ENCODE measurements at regions not wholly inside any gene's neighbourhood (a gene's known extent, or its start where the extent isn't known, plus 50 kb on each side); places are given as distances from the start of the nearest gene placed in this dataset.
"Not testable (repeated sequence)": the region's sequence is repeated elsewhere in the genome, so short reads cannot be mapped to it uniquely, and the experiment has no call there.

DNA sequence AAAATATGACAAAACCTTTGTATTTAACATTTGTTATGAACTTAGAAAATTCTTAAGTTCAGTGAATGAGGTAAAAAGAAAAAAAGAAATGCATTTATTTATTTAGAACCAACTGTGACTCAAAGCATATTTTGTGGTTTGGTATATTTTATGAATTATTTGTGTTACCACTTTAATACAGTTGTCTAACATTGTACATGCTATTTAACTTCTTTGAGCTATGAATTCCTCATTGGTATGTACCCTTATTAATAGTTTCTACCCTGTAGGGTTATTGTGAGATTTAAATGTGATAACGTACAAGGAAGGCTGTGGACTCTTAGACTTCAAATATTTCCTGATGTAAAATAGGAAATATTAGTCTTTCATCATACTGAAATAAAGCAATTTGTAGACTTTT, 162.6 kb downstream of the MMUT start:
- no peak overlapping the region for H3K4me3 ChIP-seq (replicated peaks; ENCODE audit: low read depth, low read length)
- TF ChIP-seq, protein P1, sequence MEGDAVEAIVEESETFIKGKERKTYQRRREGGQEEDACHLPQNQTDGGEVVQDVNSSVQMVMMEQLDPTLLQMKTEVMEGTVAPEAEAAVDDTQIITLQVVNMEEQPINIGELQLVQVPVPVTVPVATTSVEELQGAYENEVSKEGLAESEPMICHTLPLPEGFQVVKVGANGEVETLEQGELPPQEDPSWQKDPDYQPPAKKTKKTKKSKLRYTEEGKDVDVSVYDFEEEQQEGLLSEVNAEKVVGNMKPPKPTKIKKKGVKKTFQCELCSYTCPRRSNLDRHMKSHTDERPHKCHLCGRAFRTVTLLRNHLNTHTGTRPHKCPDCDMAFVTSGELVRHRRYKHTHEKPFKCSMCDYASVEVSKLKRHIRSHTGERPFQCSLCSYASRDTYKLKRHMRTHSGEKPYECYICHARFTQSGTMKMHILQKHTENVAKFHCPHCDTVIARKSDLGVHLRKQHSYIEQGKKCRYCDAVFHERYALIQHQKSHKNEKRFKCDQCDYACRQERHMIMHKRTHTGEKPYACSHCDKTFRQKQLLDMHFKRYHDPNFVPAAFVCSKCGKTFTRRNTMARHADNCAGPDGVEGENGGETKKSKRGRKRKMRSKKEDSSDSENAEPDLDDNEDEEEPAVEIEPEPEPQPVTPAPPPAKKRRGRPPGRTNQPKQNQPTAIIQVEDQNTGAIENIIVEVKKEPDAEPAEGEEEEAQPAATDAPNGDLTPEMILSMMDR (IDR thresholded peaks at IDR 0.05; ENCODE audit: low read depth, low read length, missing control alignments) = no peak
- no peak for DNase-seq (ENCODE audit: extremely low read depth, low read depth)

DNA sequence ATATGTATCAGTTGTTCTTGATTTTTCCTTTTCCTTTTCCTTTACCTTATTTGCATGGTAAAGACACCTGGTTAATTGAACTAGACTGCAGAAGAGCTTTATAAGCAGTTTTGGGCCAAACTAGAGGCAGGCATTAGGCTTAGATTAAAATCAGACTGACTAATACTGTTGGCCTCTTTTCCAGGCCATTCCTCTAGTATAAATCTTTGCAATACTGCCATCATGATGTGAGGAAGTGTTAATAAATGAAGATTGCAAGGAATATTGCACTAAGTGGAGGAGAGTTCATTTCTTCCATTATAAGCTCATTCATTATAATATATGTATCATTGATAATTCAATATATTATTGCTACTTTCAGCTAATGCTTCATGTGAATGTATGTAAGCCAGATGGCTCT, 163.8 kb downstream of the MMUT start:
- no peak for DNase-seq (ENCODE audit: extremely low read depth, low read depth)
- TF ChIP-seq, protein P1 (IDR thresholded peaks at IDR 0.05; ENCODE audit: low read depth, low read length, missing control alignments) = no peak
- H3K4me3 ChIP-seq (replicated peaks; ENCODE audit: low read depth, low read length) = no peak overlapping the region

DNA sequence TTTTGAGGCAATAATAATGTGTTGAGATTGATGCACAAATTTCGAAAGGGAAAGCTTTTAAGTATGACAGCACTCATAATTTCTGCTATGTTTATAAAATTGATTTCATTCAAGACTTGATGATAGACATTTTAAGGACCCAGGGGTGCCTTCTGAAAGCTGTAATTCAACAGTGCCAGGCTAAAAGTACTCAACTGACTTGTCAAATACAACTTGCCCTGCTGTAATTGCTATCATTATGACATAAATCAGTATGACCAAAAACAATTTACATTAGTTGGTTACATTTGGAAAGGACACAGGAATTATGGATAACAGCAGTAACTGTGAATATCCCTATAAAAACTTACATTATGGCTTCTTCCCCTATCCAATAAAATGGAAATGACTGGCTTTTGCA, 178.9 kb downstream of the MMUT start:
- no peak for DNase-seq (ENCODE audit: extremely low read depth, low read depth)
- TF ChIP-seq, protein P1 (IDR thresholded peaks at IDR 0.05; ENCODE audit: low read depth, low read length, missing control alignments) = no peak
- H3K4me3 ChIP-seq (replicated peaks; ENCODE audit: low read depth, low read length) = no peak overlapping the region

DNA sequence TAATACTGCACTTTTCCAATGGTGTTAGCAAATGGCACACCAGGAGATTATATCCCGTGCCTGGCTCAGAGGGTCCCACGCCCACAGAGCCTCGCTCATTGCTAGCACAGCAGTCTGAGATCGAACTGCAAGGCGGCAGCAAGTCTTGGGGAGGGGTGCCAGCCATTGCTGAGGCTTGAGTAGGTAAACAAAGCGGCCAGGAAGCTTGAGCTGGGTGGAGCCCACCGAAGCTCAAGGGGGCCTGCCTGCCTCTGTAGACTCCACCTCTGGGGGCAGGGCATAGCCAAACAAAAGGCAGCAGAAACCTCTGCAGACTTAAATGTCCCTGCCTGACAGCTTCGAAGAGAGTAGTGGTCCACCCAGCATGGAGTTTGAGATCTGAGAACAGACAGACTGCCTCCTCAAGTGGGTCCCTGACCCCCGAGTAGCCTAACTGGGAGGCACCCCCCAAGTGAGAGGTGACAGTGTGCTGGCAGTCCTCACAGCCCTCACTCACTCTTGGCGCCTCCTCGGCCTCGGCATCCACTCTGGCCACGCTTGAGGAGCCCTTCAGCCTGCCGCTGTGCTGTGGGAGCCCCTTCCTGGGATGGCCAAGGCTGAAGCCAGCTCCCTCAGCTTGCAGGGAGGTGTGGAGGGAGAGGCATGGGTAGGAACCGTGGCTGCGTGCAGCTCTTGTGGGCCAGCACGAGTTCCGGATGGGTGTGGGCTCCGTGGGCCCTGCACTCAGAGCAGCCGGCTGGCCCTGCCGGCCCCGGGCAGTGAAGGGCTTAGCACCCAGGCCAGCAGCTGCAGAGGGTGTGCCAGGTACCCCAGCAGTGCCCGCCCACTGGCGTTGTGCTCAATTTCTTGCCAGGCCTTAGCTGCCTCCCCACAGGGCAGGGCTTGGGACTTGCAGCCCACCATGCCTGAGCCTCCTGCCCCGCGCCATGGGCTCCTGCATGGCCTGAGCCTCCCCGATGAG, 188.0 kb downstream of the MMUT start:
- not testable (repeated sequence) for H3K4me3 ChIP-seq (replicated peaks; ENCODE audit: low read depth, low read length); DNase-seq (ENCODE audit: extremely low read depth, low read depth)

DNA sequence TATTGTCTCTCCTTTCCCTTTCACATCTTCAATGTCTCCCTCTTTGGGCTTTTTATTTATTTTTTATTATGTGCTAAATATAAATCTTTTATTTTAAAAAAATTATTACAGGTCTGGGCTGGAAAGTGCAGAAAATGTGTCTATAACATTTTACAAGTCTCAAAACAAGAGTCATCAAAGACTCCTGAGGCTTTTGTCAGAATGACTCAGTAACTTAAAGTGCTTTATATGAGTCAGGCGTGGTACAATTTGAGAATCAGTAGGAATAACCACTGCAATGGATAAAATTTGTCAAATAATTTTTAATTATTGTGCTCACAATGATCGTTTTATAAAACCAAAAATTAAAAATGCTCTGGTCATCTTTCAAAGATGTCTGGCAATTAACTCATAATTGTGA, 193.9 kb downstream of the MMUT start:
- H3K4me3 ChIP-seq (replicated peaks; ENCODE audit: low read depth, low read length) = no peak overlapping the region
- DNase-seq (ENCODE audit: extremely low read depth, low read depth) = no peak
- TF ChIP-seq, protein P1 (IDR thresholded peaks at IDR 0.05; ENCODE audit: low read depth, low read length, missing control alignments) = no peak

DNA sequence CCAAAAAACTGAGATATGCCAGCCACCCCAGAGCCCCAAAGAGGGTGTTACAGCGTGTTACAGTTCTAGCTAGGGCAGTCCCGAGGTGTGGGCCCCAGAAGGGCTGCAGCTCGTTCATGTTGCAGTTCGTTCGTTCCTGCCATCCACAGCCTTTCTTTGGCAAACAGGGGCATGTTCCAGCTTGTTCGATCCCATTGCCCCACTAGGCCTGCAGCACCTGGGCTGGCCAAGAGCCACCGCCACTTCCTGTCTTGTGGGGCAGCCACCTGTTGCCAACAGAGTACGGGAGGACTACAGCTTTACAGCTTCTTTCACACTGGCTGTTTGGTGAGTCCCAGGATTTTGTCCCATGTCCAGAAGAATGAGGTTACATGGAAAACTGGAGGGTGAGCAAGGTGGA, 198.1 kb downstream of the MMUT start:
- no peak overlapping the region for H3K4me3 ChIP-seq (replicated peaks; ENCODE audit: low read depth, low read length)
- TF ChIP-seq, protein P1 (IDR thresholded peaks at IDR 0.05; ENCODE audit: low read depth, low read length, missing control alignments) = no peak
- no peak for DNase-seq (ENCODE audit: extremely low read depth, low read depth)

DNA sequence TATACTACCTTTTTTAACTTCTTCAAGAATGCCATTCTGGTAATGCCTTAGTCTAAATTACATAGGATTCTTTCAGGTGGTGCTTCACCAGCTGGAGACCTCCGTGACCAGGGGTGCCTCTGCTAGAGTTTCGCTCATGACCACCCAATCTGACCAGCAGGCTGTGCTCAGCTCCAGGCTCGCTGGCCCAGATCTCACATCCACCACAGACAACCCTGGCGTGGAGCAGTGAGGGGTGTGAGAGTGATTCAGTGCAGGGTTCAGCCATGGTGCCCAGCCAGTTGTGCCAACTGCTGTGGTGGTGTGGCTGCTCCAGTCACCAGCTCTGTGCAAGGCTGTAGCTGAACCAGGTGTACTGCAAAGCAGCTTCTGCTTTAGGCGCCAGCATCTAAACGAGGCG, 198.6 kb downstream of the MMUT start:
- DNase-seq (ENCODE audit: extremely low read depth, low read depth) = no peak
- H3K4me3 ChIP-seq (replicated peaks; ENCODE audit: low read depth, low read length) = no peak overlapping the region
- TF ChIP-seq, protein P1 (IDR thresholded peaks at IDR 0.05; ENCODE audit: low read depth, low read length, missing control alignments) = no peak
